H9 (cell line): ENCODE measurements at regions not wholly inside any gene's neighbourhood (a gene's known extent, or its start where the extent isn't known, plus 50 kb on each side); places are given as distances from the start of the nearest gene placed in this dataset.

Experiments used
- DNase-seq: peaks from one replicate; pipeline ENCODE4 v3.0.0-alpha.2; 2017
- H2AFZ ChIP-seq: one replicate; pipeline ENCODE4 v1.6.1; 2013; ENCODE audit warnings: mild to moderate bottlenecking, low read length, control low read depth, moderate library complexity
- H2AK5ac ChIP-seq: 2 replicates; pipeline ENCODE4 v1.6.1; 2013; ENCODE audit warnings: low read length, control low read depth, mixed read lengths; ENCODE audit not compliant: insufficient read length
- H2BK120ac ChIP-seq: one replicate; pipeline ENCODE4 v1.6.1; 2013; ENCODE audit warnings: low read depth, mild to moderate bottlenecking, low read length, control low read depth, inconsistent platforms; ENCODE audit not compliant: poor library complexity, severe bottlenecking
- H2BK12ac ChIP-seq: 2 replicates; pipeline ENCODE4 v1.6.1; 2013; ENCODE audit warnings: low read length, control low read depth, mixed read lengths, low read depth; ENCODE audit not compliant: insufficient read length
- H2BK15ac ChIP-seq: 2 replicates; pipeline ENCODE4 v1.6.1; 2013; ENCODE audit warnings: low read depth, low read length, control low read depth
- H2BK20ac ChIP-seq: one replicate; pipeline ENCODE4 v1.6.1; 2013; ENCODE audit warnings: low read depth, mild to moderate bottlenecking, low read length, control low read depth, inconsistent platforms; ENCODE audit not compliant: poor library complexity, severe bottlenecking
- H2BK5ac ChIP-seq: 2 replicates; pipeline ENCODE4 v1.6.1; 2013; ENCODE audit warnings: low read length, control low read depth, mixed read lengths; ENCODE audit not compliant: insufficient read length
- H3K14ac ChIP-seq: 2 replicates; pipeline ENCODE4 v1.6.1; 2013; ENCODE audit warnings: low read length, control low read depth; ENCODE audit not compliant: insufficient read depth
- H3K18ac ChIP-seq: 2 replicates; pipeline ENCODE4 v1.6.1; 2013; ENCODE audit warnings: low read depth, mild to moderate bottlenecking, mixed read lengths, low read length, control low read depth; ENCODE audit not compliant: insufficient read length
- H3K23ac ChIP-seq: 2 replicates; pipeline ENCODE4 v1.6.1; 2013; ENCODE audit warnings: low read length, control low read depth, mixed read lengths, low read depth; ENCODE audit not compliant: insufficient read length
- H3K23me2 ChIP-seq: 2 replicates; pipeline ENCODE4 v1.6.1; 2013; ENCODE audit warnings: low read depth, mild to moderate bottlenecking, mixed read lengths, low read length, control low read depth; ENCODE audit not compliant: insufficient read length, poor library complexity, severe bottlenecking
- H3K27ac ChIP-seq: 2 replicates; pipeline ENCODE4 v1.5.1; 2013; ENCODE audit warnings: low read length, control low read depth, mixed read lengths, low read depth; ENCODE audit not compliant: insufficient read length
- H3K27me3 ChIP-seq: 2 replicates; pipeline ENCODE4 v1.6.1; 2013; ENCODE audit warnings: low read length, control low read depth, inconsistent platforms; ENCODE audit not compliant: insufficient read depth
- H3K4ac ChIP-seq: 2 replicates; pipeline ENCODE4 v1.6.1; 2013; ENCODE audit warnings: low read depth, mild to moderate bottlenecking, control low read depth, inconsistent platforms, low read length, moderate library complexity
- H3K4me1 ChIP-seq: 2 replicates; pipeline ENCODE4 v1.6.1; 2013; ENCODE audit warnings: low read length, control low read depth, inconsistent platforms; ENCODE audit not compliant: insufficient read depth
- H3K4me2 ChIP-seq: 2 replicates; pipeline ENCODE4 v1.6.1; 2013; ENCODE audit warnings: low read length, control low read depth, mixed read lengths; ENCODE audit not compliant: insufficient read length, insufficient read depth
- H3K56ac ChIP-seq: 2 replicates; pipeline ENCODE4 v1.6.1; 2013; ENCODE audit warnings: low read depth, mild to moderate bottlenecking, mixed read lengths, low read length, control low read depth; ENCODE audit not compliant: insufficient read length
- H3K79me1 ChIP-seq: 2 replicates; pipeline ENCODE4 v1.6.1; 2013; ENCODE audit warnings: low read depth, mild to moderate bottlenecking, moderate library complexity, low read length, control low read depth, inconsistent platforms; ENCODE audit not compliant: insufficient read depth, poor library complexity, severe bottlenecking
- H3K79me2 ChIP-seq: 2 replicates; pipeline ENCODE4 v1.6.1; 2013; ENCODE audit warnings: low read length, control low read depth, inconsistent platforms; ENCODE audit not compliant: insufficient read depth
- H3K9ac ChIP-seq: 2 replicates; pipeline ENCODE4 v1.6.1; 2013; ENCODE audit warnings: low read length, control low read depth, mixed read lengths; ENCODE audit not compliant: insufficient read length; ENCODE audit errors: extremely low read depth
- H3K9me3 ChIP-seq: one replicate; pipeline ENCODE4 v1.6.1; 2013; ENCODE audit warnings: low read depth, low read length, inconsistent platforms; ENCODE audit not compliant: control insufficient read depth
- H3T11ph ChIP-seq: one replicate; pipeline ENCODE4 v1.6.1; 2013; ENCODE audit warnings: mild to moderate bottlenecking, low read length, control low read depth, inconsistent platforms
- H4K20me1 ChIP-seq: one replicate; pipeline ENCODE4 v1.6.1; 2013; ENCODE audit not compliant: control insufficient read depth, insufficient read length, insufficient read depth
- H4K5ac ChIP-seq: 2 replicates; pipeline ENCODE4 v1.6.1; 2013; ENCODE audit warnings: low read depth, mild to moderate bottlenecking, mixed read lengths, low read length, control low read depth; ENCODE audit not compliant: insufficient read length
- H4K8ac ChIP-seq: replicated peaks from 2 replicates; pipeline ENCODE4 v1.6.1; 2013; ENCODE audit warnings: low read length, control low read depth, mixed read lengths, low read depth; ENCODE audit not compliant: insufficient read length
- H4K91ac ChIP-seq: 2 replicates; pipeline ENCODE4 v1.6.1; 2013; ENCODE audit warnings: low read depth, mild to moderate bottlenecking, moderate library complexity, mixed read lengths, low read length, control low read depth; ENCODE audit not compliant: insufficient read length
- H3K27ac Mint-ChIP-seq, 3 experiments: 2 replicates in 2 of 3; 3 replicates in 1 of 3; pipeline ENCODE4 v1.8.0; 2020 to 2021; ENCODE audit warnings: mixed read lengths in 3 of 3, mild to moderate bottlenecking in 1 of 3, moderate library complexity in 1 of 3
- H3K27me3 Mint-ChIP-seq: 2 replicates; pipeline ENCODE4 v1.8.0; 2021; ENCODE audit warnings: low read depth, mild to moderate bottlenecking, moderate library complexity, mixed read lengths
- H3K36me3 Mint-ChIP-seq, 3 experiments: 2 replicates in 2 of 3; 3 replicates in 1 of 3; pipeline ENCODE4 v1.8.0; 2020 to 2021; ENCODE audit warnings: low read depth in 3 of 3, mixed read lengths in 3 of 3; ENCODE audit not compliant: insufficient read depth in 1 of 3
- H3K4me1 Mint-ChIP-seq, 2 experiments: 2 replicates each; pipeline ENCODE4 v1.8.0; 2020; ENCODE audit warnings: mixed read lengths in 2 of 2
- H3K4me3 Mint-ChIP-seq, 2 experiments: 2 replicates in 1 of 2; 3 replicates in 1 of 2; pipeline ENCODE4 v1.8.0; 2020 to 2021; ENCODE audit warnings: mild to moderate bottlenecking in 2 of 2, mixed read lengths in 2 of 2, moderate library complexity in 1 of 2
- H3K9me3 Mint-ChIP-seq, 2 experiments: 2 replicates in 1 of 2; 3 replicates in 1 of 2; pipeline ENCODE4 v1.8.0; 2020; ENCODE audit warnings: mild to moderate bottlenecking in 2 of 2, mixed read lengths in 2 of 2, moderate library complexity in 1 of 2
- CTCF ChIP-seq: fragments of 200-600 bp; sonication (generic); conservative IDR thresholded peaks from 3 replicates; pipeline ENCODE4 v1.8.0; 2021; ENCODE audit warnings: antibody characterized with exemption, mild to moderate bottlenecking
- WGBS: extraction: QIAGEN DNeasy Blood & Tissue Kit; methylation state at CpG from one replicate; pipeline ENCODE4 v1.1.7; 2013; ENCODE audit warnings: missing lambda C conversion rate, low lambda C conversion rate, mixed read lengths; ENCODE audit not compliant: insufficient read length; ENCODE audit errors: extremely low coverage; 5-methylcytosine and 5-hydroxymethylcytosine counted together

- no peak overlapping the region for H3K9ac ChIP-seq
- H3K9me3 ChIP-seq = no peaks in the 10 kb centered on the region
- Mint-ChIP-seq H3K4me3 (no peak overlapping the region), H3K36me3 (no peaks in the 10 kb centered on the region; a peak in 1 of 7 replicates), H3K9me3 (no peaks in the 10 kb centered on the region), H3K27me3 (peaks cover 5% of the 10 kb centered on the region), H3K4me1 (peaks cover 8% of the 10 kb centered on the region in 2 experiments), H3K27ac (no peak overlapping the region)
- H3K4me1 ChIP-seq = no peaks in the 10 kb centered on the region
- no peak overlapping the region for H3K23ac ChIP-seq
- H3K14ac ChIP-seq = no peak overlapping the region
- WGBS = no CpG with 5 or more reads among the region's 4 CpGs
- no peak overlapping the region for H2AK5ac ChIP-seq
- H4K8ac ChIP-seq = no peak overlapping the region
- H4K91ac ChIP-seq = no peak overlapping the region
- no peak overlapping the region for H2BK20ac ChIP-seq
- H3K27me3 ChIP-seq = no peaks in the 10 kb centered on the region
- H2BK12ac ChIP-seq = no peak overlapping the region
- TF ChIP-seq CTCF = no peak
- no peak overlapping the region for H3T11ph ChIP-seq
- no peak overlapping the region for H2BK5ac ChIP-seq
- no peaks in the 10 kb centered on the region for H3K23me2 ChIP-seq
- no peaks in the 10 kb centered on the region for H3K79me1 ChIP-seq
- H2BK15ac ChIP-seq = no peak overlapping the region
- H3K18ac ChIP-seq = no peak overlapping the region
- H3K4me2 ChIP-seq = no peak overlapping the region
- H3K27ac ChIP-seq = no peak overlapping the region
- no peak for DNase-seq
- H4K5ac ChIP-seq = no peak overlapping the region
- H2BK120ac ChIP-seq = no peak overlapping the region
- no peak overlapping the region for H3K4ac ChIP-seq
- no peak overlapping the region for H3K56ac ChIP-seq
- H2AFZ ChIP-seq = no peak overlapping the region
- no peaks in the 10 kb centered on the region for H4K20me1 ChIP-seq
- H3K79me2 ChIP-seq = no peaks in the 10 kb centered on the region
Observed at GRCh38 chr11:114785820-114786219, 107.5 kb downstream of the NXPE2 start.
